ENCODE measurements at regions not wholly inside any gene's neighbourhood (a gene's known extent, or its start where the extent isn't known, plus 50 kb on each side); places are given as distances from the start of the nearest gene placed in this dataset.
A peak's percentile ranks its signal among the peaks of the same experiment; 100 is the strongest.

DNA sequence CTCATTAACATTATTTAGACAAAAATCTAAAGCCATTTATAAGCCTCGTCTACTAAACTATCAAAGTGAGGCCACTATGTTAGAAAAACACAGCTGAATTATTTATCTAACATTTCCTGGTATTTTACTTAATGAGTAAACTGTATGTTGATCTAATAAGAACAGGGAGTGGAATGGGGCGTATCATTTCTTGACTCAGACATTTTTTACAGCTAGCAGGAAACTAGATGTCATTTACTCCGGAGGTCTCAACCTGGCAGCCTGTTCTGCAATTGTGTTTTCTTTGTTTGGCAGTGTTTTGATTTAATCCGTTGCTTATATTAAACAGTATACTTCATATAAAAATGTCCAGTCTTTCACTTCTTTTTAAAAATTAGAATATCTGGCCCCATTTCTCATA lies 79.1 kb upstream of the ABI3BP start:
- ChIA-PET POLR2A (ENCODE audit: unreplicated experiment) (no interaction called here), CTCF (interaction anchor here (0.9 kb wide), 1 partner anchor 123 kb away, joined by 3 read pairs; no protein-coding TSS in a partner anchor)
- H2BK20ac ChIP-seq (ENCODE audit: low read depth, low read length), result no peak overlapping the region
- peaks cover 9% of the 10 kb centered on the region for H3K4me1 ChIP-seq (ENCODE audit: control insufficient read depth, insufficient read depth, low read length)
- peak; percentile 73 for ATAC-seq (ENCODE audit: low read depth)
- no peak overlapping the region for H3K4me3 ChIP-seq (ENCODE audit: insufficient read depth, low read depth, low read length)
- peaks cover 6% of the 10 kb centered on the region; the same call in 1 of the 2 replicates for H3K9me1 ChIP-seq (ENCODE audit: insufficient read depth, low read length)
- peak; percentile 52 for DNase-seq
- in situ Hi-C loops (cut with MboI; ENCODE audit: low sequenced_read_pairs), result no loop called here
- BruUV-seq (replicated peaks), result no TSS peak
- H3K9me3 ChIP-seq (ENCODE audit: control insufficient read depth, insufficient read depth, low read length), result peaks cover 2% of the 10 kb centered on the region; the same call in 1 of the 2 replicates
- no peak overlapping the region for H2AK9ac ChIP-seq (replicated peaks; ENCODE audit: low read depth, low read length, poor library complexity)
- no peak overlapping the region for H4K5ac ChIP-seq (ENCODE audit: low read depth, low read length)
- dilution Hi-C loops (cut with HindIII; ENCODE audit: low sequenced_read_pairs, unreplicated experiment), result no loop called here
- H4K8ac ChIP-seq (ENCODE audit: low read depth in 2 of 2, low read length in 2 of 2), result no peak overlapping the region; a peak in 1 of 4 replicates
- no peaks in the 10 kb centered on the region for H3K27me3 ChIP-seq (ENCODE audit: control insufficient read depth, insufficient read depth, low read length)
- WGBS, 2 experiments (ENCODE audit: extremely low coverage in 2 of 2, insufficient read length in 1 of 2), result no CpG with 5 or more reads among the region's 4 CpGs
- H3K14ac ChIP-seq (replicated peaks; ENCODE audit: low read depth, low read length), result no peak overlapping the region
- H2AFZ ChIP-seq (replicated peaks; ENCODE audit: low read length, poor library complexity), result no peak overlapping the region
- H4K20me1 ChIP-seq (ENCODE audit: insufficient read depth, low read length), result no peaks in the 10 kb centered on the region
- H3K18ac ChIP-seq (ENCODE audit: low read depth, low read length), result no peak overlapping the region
- no peak overlapping the region for H3K56ac ChIP-seq (ENCODE audit: extremely low read depth, insufficient read depth, low read length)
- intact Hi-C loops (cut with micrococcal nuclease), result loop anchor here (5.0 kb wide), 1 partner anchor 125 kb away; no protein-coding TSS in a partner anchor
- no peaks in the 10 kb centered on the region for H3K79me1 ChIP-seq (ENCODE audit: low read depth in 1 of 2, low read length in 2 of 2)
- no peak overlapping the region for H2BK120ac ChIP-seq (ENCODE audit: low read depth, low read length)
- no peak overlapping the region for H2BK5ac ChIP-seq (ENCODE audit: low read depth, low read length, poor library complexity, severe bottlenecking)
- peak overlapping the region; percentile 54; the same call in 1 of the 2 replicates for H3K4me2 ChIP-seq (ENCODE audit: low read depth, low read length)
- H3K23ac ChIP-seq (ENCODE audit: low read depth, low read length), result no peak overlapping the region
- no peak overlapping the region for H4K91ac ChIP-seq (ENCODE audit: insufficient read depth, low read depth, low read length)
- H2BK15ac ChIP-seq (ENCODE audit: low read depth, low read length), result no peak overlapping the region
- H3K27ac ChIP-seq (ENCODE audit: insufficient read depth, low read length), result no peak overlapping the region
- no peak for TF ChIP-seq RCOR1 (IDR thresholded peaks at IDR 0.05; ENCODE audit: insufficient replicate concordance, low read length)
- TF ChIP-seq MAFK (IDR thresholded peaks at IDR 0.05; ENCODE audit: low read depth, low read length), result no peak
- no peak for TF ChIP-seq MXI1 (IDR thresholded peaks at IDR 0.05; ENCODE audit: borderline replicate concordance, low read depth, low read length)
- TF ChIP-seq NFE2L2 (IDR thresholded peaks at IDR 0.05; ENCODE audit: low read depth, low read length), result no peak
- TF ChIP-seq MAZ (IDR thresholded peaks at IDR 0.05; ENCODE audit: borderline replicate concordance, low read depth, low read length), result no peak
- TF ChIP-seq, protein P1, sequence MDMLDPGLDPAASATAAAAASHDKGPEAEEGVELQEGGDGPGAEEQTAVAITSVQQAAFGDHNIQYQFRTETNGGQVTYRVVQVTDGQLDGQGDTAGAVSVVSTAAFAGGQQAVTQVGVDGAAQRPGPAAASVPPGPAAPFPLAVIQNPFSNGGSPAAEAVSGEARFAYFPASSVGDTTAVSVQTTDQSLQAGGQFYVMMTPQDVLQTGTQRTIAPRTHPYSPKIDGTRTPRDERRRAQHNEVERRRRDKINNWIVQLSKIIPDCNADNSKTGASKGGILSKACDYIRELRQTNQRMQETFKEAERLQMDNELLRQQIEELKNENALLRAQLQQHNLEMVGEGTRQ (IDR thresholded peaks at IDR 0.05; ENCODE audit: low read depth, low read length), result no peak
- no peak for TF ChIP-seq BHLHE40 (IDR thresholded peaks at IDR 0.05; ENCODE audit: low read depth, low read length)
- TF ChIP-seq CEBPB (IDR thresholded peaks at IDR 0.05; ENCODE audit: low read depth, low read length), result no peak
- no peak for TF ChIP-seq RAD21 (IDR thresholded peaks at IDR 0.05; ENCODE audit: low read length)
- TF ChIP-seq POLR2A (IDR thresholded peaks at IDR 0.05; ENCODE audit: low read depth, low read length), result no peak
- no peak for TF ChIP-seq RFX5 (IDR thresholded peaks at IDR 0.05; ENCODE audit: low read depth, low read length)
- no peak for TF ChIP-seq SMC3 (IDR thresholded peaks at IDR 0.05; ENCODE audit: low read depth, low read length)
- no peak for TF ChIP-seq CHD1 (IDR thresholded peaks at IDR 0.05; ENCODE audit: low read depth, low read length)
- TF ChIP-seq, protein P2, sequence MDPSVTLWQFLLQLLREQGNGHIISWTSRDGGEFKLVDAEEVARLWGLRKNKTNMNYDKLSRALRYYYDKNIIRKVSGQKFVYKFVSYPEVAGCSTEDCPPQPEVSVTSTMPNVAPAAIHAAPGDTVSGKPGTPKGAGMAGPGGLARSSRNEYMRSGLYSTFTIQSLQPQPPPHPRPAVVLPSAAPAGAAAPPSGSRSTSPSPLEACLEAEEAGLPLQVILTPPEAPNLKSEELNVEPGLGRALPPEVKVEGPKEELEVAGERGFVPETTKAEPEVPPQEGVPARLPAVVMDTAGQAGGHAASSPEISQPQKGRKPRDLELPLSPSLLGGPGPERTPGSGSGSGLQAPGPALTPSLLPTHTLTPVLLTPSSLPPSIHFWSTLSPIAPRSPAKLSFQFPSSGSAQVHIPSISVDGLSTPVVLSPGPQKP (IDR thresholded peaks at IDR 0.05; ENCODE audit: borderline replicate concordance, low read depth, low read length), result no peak
- TF ChIP-seq, protein P3, sequence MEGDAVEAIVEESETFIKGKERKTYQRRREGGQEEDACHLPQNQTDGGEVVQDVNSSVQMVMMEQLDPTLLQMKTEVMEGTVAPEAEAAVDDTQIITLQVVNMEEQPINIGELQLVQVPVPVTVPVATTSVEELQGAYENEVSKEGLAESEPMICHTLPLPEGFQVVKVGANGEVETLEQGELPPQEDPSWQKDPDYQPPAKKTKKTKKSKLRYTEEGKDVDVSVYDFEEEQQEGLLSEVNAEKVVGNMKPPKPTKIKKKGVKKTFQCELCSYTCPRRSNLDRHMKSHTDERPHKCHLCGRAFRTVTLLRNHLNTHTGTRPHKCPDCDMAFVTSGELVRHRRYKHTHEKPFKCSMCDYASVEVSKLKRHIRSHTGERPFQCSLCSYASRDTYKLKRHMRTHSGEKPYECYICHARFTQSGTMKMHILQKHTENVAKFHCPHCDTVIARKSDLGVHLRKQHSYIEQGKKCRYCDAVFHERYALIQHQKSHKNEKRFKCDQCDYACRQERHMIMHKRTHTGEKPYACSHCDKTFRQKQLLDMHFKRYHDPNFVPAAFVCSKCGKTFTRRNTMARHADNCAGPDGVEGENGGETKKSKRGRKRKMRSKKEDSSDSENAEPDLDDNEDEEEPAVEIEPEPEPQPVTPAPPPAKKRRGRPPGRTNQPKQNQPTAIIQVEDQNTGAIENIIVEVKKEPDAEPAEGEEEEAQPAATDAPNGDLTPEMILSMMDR (conservative IDR thresholded peaks at IDR 0.05; ENCODE audit: low read depth, low read length), result no peak
- H3K9ac ChIP-seq (ENCODE audit: low read depth, low read length), result no peak overlapping the region
- H3K36me3 ChIP-seq (ENCODE audit: control insufficient read depth, insufficient read depth, low read length), result no peaks in the 10 kb centered on the region
- no peak overlapping the region for H3K4ac ChIP-seq (ENCODE audit: low read depth, low read length)
- no peak overlapping the region for H2AK5ac ChIP-seq (ENCODE audit: low read depth, low read length)

Measured in IMR-90 (cell line).